Right lung (tissue), 2 donors: ENCODE measurements at regions not wholly inside any gene's neighbourhood (a gene's known extent, or its start where the extent isn't known, plus 50 kb on each side); places are given as distances from the start of the nearest gene placed in this dataset.
A peak's percentile ranks its signal among the peaks of the same experiment; 100 is the strongest.

Experiments
- DNase-seq, 2 donors: peaks; one replicate each; pipeline ENCODE4 v3.0.0-alpha.2; 2013

- DNase-seq, result no peak
These were observed 132.1 kb upstream of the PTCHD4 start for GRCh38 chr6:48243071-48243470.

DNA sequence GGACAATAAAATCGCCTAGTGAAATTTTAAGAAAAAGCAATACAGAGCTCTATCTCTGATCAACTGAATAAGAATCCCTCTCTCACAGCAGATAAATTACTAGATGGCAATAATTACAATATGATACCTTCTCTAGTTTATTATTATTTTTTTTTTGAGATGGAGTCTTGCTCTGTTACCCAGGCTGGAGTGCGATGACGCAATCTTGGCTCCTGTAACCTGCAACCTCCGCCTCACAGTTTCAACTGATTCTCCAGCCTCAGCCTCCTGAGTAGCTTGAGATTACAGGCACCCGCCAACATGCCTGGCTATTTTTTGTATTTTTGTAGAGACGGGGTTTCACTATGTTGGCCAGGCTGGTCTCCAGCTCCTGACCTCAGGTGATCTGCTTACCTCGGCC is 129.3 kb upstream of the PTCHD4 start:
- DNase-seq, result no peak

- no peak for DNase-seq
These were observed 125.4 kb upstream of the PTCHD4 start for GRCh38 chr6:48236375-48236774.

- no peak for DNase-seq
These were observed 122.1 kb upstream of the PTCHD4 start for GRCh38 chr6:48233063-48233462.

DNA sequence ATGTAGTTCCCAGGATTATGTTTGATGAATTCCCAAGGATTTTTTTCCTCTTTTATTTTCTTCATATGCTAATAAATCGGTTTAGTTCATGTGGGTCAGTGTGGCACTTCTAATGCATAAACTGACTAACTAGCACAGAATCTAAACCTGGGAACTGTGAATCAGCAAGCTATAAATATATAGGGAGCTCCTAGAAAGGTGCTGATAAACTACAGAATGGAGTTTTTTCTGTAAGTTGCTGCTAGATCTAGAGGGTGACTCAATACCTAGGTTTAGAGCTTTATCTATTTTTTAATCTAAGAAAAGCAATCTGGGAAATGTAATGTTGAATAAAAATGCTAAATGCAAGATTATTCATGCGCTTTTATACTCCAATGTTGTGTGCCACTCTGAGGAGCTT is 118.8 kb upstream of the PTCHD4 start:
- no peak for DNase-seq

- DNase-seq, result no peak
These were observed 111.2 kb upstream of the PTCHD4 start for GRCh38 chr6:48222241-48222640.

- no peak for DNase-seq
These were observed 102.2 kb upstream of the PTCHD4 start for GRCh38 chr6:48213076-48213788.

DNA sequence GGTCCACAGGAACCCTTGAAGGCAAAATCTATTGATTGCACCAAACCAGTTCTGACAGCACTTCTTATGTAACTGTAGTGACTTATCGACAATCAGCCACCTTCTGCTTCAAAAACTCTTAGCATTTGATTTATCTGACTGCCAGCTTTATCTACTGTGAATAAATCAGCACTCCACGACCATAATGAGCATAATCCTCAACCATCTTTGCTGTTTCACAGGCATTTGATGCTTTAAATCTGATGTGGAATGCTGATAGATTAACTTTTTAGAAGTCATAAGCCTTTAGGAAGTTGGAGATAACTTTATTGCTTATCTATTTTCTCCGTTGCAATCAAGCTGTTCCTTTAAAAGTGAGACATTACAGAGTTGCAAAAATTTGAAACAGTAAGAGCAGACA is 101.5 kb upstream of the PTCHD4 start:
- DNase-seq, result no peak

GRCh38 chr6:48206091-48206490 is 95.1 kb upstream of the PTCHD4 start:
- DNase-seq, result no peak

GRCh38 chr6:48200869-48201390 is 89.9 kb upstream of the PTCHD4 start:
- DNase-seq, result no peak

DNA sequence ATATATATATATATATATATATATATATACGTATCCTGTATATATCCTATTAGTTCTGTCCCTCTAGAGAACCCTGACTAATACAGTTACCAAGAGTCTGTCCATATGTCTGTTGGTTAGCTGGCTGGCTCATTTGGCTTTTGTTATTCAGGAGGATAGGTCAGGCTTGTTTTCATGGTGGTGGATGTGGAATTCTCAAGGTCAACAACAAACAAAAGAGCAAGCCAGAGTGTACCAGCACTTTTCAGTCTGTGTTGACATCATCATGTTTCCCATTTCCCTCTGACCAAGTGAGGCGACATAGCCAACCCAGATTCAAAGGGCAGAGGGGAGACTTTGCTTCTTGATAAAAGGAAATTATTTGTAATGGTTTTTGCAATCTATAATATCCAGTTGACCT is 88.5 kb upstream of the PTCHD4 start:
- DNase-seq, result no peak

DNA sequence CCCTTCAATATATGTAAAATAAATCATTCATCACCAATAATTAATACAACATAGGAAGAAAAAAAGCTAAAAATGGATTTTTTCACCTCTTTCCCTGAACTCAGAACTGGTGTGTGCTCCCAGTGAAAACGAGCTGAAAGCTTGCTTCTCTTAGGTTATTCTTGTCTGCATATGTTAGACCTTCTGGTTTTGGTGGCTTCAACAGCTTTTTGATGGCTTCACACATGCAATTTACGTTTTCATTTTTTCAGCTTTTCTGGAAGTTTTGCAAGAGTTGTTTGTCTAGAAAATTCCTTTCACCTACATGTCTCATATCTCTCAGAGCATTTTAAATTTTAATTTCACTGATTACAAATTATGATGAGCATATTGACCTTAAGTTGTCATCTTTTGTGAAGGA is 86.9 kb upstream of the PTCHD4 start:
- no peak for DNase-seq

DNA sequence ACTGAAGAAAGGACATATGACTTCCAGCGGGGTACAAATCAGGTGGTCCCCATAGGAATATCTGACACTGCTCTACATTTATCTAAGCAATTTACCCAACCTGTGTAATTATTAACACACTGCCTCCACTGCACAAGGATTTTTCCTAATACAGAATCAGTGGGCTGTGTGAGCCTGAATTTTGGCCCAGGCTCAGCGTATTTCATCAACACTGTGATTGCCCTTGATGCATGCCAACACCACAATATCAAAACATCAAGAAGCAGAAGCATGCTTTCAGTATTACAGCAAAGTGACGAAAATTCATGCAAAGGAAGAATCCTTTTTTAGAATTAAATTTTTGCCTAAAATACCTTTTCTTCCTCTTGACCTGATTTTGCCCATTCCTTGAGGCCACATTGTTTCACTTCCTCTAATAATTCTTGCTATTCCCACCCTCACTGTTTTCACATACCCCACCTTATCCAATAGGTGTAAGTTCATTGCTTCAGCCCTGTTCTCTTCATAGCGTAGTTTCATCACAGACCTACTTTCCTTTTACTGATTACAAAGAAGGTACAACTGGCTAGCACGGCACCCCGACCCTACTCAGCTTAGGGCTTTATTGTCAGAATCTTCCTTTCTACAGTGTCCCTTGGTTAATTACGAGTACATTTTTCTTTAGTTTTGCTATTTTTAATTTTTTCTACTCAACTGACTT is 83.7 kb upstream of the PTCHD4 start:
- peak; percentile 28 to 30 for DNase-seq

- DNase-seq, result no peak
These were observed 77.2 kb upstream of the PTCHD4 start for GRCh38 chr6:48188158-48188557.

GRCh38 chr6:48186746-48187145 is 75.7 kb upstream of the PTCHD4 start:
- DNase-seq, result no peak

GRCh38 chr6:48184648-48185047 is 73.7 kb upstream of the PTCHD4 start:
- DNase-seq, result peak in 1 of 2 donors; percentile 29

DNA sequence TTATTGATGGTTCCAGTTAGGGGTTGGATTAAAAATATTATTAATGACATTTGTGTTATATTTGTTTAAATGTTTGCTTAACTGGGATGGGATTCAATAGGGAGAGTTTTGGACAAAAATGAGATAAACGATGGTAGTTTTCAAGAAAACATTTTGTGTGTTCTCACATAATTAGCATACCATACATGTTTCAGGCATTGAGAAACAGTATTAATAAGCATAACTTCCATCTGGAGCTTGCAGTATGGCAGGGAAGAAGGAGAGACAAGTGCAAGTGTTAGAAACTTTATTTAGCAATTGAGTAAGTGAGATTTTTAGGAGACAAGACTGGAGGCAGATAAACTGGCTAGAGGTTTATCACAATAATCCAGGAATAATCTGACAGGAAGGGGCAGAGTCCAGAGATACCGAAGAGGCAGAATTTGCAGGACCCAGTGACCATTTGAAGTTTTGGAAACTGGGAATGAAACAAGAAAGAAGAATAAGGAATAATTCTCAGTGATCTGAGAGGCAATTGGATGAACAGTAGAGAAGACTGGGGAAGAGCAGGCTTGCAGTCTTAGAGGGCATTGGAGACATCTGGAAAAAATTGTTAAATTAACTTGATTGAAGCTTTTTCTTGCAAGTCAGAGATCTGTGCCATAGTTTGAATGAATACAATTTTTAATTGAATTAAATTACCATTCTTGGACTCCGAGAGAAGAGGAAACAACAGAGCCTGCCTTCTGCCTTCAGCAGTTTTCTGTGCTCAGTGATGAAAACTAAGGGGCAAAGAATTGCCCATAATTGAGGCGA is 73.0 kb upstream of the PTCHD4 start:
- peak; percentile 40 to 46 for DNase-seq

- DNase-seq, result no peak
These were observed 72.2 kb upstream of the PTCHD4 start for GRCh38 chr6:48183178-48183577.

- DNase-seq, result no peak
These were observed 67.7 kb upstream of the PTCHD4 start for GRCh38 chr6:48178700-48179099.

DNA sequence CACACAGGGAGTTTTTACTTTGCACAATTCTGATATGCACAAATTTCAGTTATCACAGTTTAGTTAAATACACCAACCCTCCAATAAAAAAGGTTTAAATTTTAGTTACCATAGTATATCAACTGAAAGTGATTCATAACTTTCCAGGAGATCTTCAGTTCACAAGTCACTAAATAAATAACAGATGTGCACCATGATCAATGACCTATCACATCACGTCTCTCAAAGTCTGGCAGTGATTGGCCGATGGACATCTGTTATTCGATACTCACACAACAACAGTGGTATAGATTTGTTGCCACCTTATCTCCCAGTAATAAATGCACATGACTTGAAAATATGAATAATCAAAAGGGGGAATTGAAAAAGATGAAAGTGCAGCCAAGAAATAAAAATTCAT is 66.8 kb upstream of the PTCHD4 start:
- no peak for DNase-seq

- DNase-seq, result peak in 1 of 2 donors; percentile 23
These were observed 65.8 kb upstream of the PTCHD4 start for GRCh38 chr6:48176645-48177308.

GRCh38 chr6:48169635-48170034 is 58.6 kb upstream of the PTCHD4 start:
- no peak for DNase-seq
